ENCODE measurements at regions not wholly inside any gene's neighbourhood (a gene's known extent, or its start where the extent isn't known, plus 50 kb on each side); places are given as distances from the start of the nearest gene placed in this dataset.

GRCh38 chr17:72579990-72580320 is 459.1 kb downstream of the SOX9 start:
- peaks cover 90% of the 10 kb centered on the region for H3K79me2 ChIP-seq
- H3K27me3 ChIP-seq: no peaks in the 10 kb centered on the region
- peak overlapping the region; percentile 58 for H3K27ac ChIP-seq
- H3K36me3 ChIP-seq (replicated peaks; ENCODE audit: insufficient read depth, low read depth): no peaks in the 10 kb centered on the region
- TF ChIP-seq CTCF (IDR thresholded peaks at IDR 0.05; ENCODE audit: poor library complexity) (no peak), EZH2 (IDR thresholded peaks at IDR 0.05; ENCODE audit: borderline replicate concordance) (no peak), EZH2phosphoT487 (IDR thresholded peaks at IDR 0.05; ENCODE audit: low read depth, severe bottlenecking, unreplicated experiment) (no peak)
- WGBS (ENCODE audit: low lambda C conversion rate, missing lambda C conversion rate): 85% methylated on average over 2 of the region's 2 CpGs
- H2AFZ ChIP-seq: no peak overlapping the region
- H3K4me1 ChIP-seq (ENCODE audit: insufficient read depth): peaks cover 20% of the 10 kb centered on the region
- H3K9me2 ChIP-seq (replicated peaks; ENCODE audit: insufficient read depth): no peaks in the 10 kb centered on the region
- H4K20me1 ChIP-seq (ENCODE audit: insufficient read depth, poor library complexity, severe bottlenecking): peaks cover 18% of the 10 kb centered on the region
- H3K4me3 ChIP-seq: no peak overlapping the region
- no peak for DNase-seq (ENCODE audit: low spot score)
- H3K9me3 ChIP-seq (ENCODE audit: low read depth): no peaks in the 10 kb centered on the region
- H3K4me2 ChIP-seq: no peak overlapping the region

GRCh38 chr17:72580321-72581127 is 459.7 kb downstream of the SOX9 start:
- Histone ChIP-seq H3K79me2 (peaks cover 88% of the 10 kb centered on the region), H3K4me2 (peak overlapping the region; percentile 51)
- WGBS (ENCODE audit: low lambda C conversion rate, missing lambda C conversion rate): 56% methylated on average over 11 of the region's 11 CpGs

GRCh38 chr17:72587156-72587555 is 466.3 kb downstream of the SOX9 start:
- Histone ChIP-seq H3K27ac (peak overlapping the region; percentile 91), H3K36me3 (replicated peaks; ENCODE audit: insufficient read depth, low read depth) (no peaks in the 10 kb centered on the region), H3K27me3 (peaks cover 10% of the 10 kb centered on the region), H3K79me2 (peaks cover 83% of the 10 kb centered on the region), H3K9me2 (replicated peaks; ENCODE audit: insufficient read depth) (no peaks in the 10 kb centered on the region), H3K4me2 (peak overlapping the region; percentile 92), H3K4me3 (no peak overlapping the region), H3K4me1 (ENCODE audit: insufficient read depth) (peaks cover 9% of the 10 kb centered on the region), H4K20me1 (ENCODE audit: insufficient read depth, poor library complexity, severe bottlenecking) (peaks cover 6% of the 10 kb centered on the region), H2AFZ (no peak overlapping the region), H3K9me3 (ENCODE audit: low read depth) (no peaks in the 10 kb centered on the region)
- DNase-seq (ENCODE audit: low spot score): no peak
- TF ChIP-seq CTCF (IDR thresholded peaks at IDR 0.05; ENCODE audit: poor library complexity) (no peak), EZH2phosphoT487 (IDR thresholded peaks at IDR 0.05; ENCODE audit: low read depth, severe bottlenecking, unreplicated experiment) (no peak), EZH2 (IDR thresholded peaks at IDR 0.05; ENCODE audit: borderline replicate concordance) (no peak)
- 94% methylated on average over 7 of the region's 7 CpGs for WGBS (ENCODE audit: low lambda C conversion rate, missing lambda C conversion rate)

More at GRCh38 chr17:72580321-72581127, 459.7 kb downstream of the SOX9 start:
- H3K4me1 ChIP-seq (ENCODE audit: insufficient read depth): peaks cover 20% of the 10 kb centered on the region
- no peaks in the 10 kb centered on the region for H3K27me3 ChIP-seq
- no peaks in the 10 kb centered on the region for H3K9me3 ChIP-seq (ENCODE audit: low read depth)
- peak overlapping the region; percentile 82 for H3K27ac ChIP-seq
- H3K4me3 ChIP-seq: no peak overlapping the region
- H3K36me3 ChIP-seq (replicated peaks; ENCODE audit: insufficient read depth, low read depth): no peaks in the 10 kb centered on the region
- H2AFZ ChIP-seq: no peak overlapping the region
- TF ChIP-seq CTCF (IDR thresholded peaks at IDR 0.05; ENCODE audit: poor library complexity) (no peak), EZH2 (IDR thresholded peaks at IDR 0.05; ENCODE audit: borderline replicate concordance) (no peak), EZH2phosphoT487 (IDR thresholded peaks at IDR 0.05; ENCODE audit: low read depth, severe bottlenecking, unreplicated experiment) (no peak)
- H3K9me2 ChIP-seq (replicated peaks; ENCODE audit: insufficient read depth): no peaks in the 10 kb centered on the region
- H4K20me1 ChIP-seq (ENCODE audit: insufficient read depth, poor library complexity, severe bottlenecking): peaks cover 18% of the 10 kb centered on the region
- peak; percentile 82 for DNase-seq (ENCODE audit: low spot score)
